Stimulated activated CD8-positive, alpha-beta memory T cell treated with anti-CD3 and anti-CD28 coated beads, Interleukin-7, amount 100 ng/mL, for 48 hours (primary cell): ENCODE measurements at regions not wholly inside any gene's neighbourhood (a gene's known extent, or its start where the extent isn't known, plus 50 kb on each side); places are given as distances from the start of the nearest gene placed in this dataset.

Experiments
- DNase-seq, 2 donors: peaks; one replicate each; pipeline ENCODE4 v3.0.0-alpha.2; 2020; ENCODE audit warnings: low read depth in 1 of 2; ENCODE audit errors: extremely low read depth in 1 of 2

DNA sequence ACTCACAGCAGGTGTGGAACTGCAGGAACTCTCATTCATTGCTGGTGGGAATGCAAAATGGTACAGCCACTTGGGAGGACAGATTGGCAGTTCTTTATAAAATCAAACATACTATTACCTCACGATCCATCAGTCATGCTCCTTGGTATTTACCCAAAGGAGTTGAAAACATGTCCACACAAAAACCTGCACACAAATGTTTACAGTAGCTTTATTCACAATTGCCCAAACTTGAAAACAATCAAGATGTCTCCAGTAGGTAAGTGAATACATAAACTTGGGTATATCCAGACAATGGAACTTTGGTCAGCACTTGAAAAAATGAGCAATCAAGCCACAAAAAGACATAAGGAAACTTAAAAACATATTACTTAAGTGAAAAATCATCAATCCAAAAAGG is 215.5 kb downstream of the IRX1 start:
- DNase-seq: no peak

DNA sequence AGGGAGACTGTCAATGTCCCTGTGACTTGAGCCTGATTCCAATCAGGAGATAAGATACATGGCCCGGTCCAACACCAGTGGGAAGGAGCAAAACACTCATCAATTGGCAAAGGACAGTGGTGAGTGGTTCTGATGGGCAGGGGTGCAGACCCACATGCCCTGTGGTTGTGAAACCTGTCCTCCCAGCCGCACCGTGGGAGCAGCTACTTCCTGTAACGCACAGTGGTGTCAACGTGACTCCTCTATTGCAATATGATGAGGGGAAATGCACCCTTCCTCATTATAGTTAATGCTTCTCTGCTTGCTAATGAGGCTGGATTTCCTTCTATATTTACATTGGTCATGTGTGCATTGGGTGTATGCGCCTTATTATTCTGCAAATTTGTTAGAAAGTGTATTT is 223.0 kb downstream of the IRX1 start:
- DNase-seq: no peak

DNA sequence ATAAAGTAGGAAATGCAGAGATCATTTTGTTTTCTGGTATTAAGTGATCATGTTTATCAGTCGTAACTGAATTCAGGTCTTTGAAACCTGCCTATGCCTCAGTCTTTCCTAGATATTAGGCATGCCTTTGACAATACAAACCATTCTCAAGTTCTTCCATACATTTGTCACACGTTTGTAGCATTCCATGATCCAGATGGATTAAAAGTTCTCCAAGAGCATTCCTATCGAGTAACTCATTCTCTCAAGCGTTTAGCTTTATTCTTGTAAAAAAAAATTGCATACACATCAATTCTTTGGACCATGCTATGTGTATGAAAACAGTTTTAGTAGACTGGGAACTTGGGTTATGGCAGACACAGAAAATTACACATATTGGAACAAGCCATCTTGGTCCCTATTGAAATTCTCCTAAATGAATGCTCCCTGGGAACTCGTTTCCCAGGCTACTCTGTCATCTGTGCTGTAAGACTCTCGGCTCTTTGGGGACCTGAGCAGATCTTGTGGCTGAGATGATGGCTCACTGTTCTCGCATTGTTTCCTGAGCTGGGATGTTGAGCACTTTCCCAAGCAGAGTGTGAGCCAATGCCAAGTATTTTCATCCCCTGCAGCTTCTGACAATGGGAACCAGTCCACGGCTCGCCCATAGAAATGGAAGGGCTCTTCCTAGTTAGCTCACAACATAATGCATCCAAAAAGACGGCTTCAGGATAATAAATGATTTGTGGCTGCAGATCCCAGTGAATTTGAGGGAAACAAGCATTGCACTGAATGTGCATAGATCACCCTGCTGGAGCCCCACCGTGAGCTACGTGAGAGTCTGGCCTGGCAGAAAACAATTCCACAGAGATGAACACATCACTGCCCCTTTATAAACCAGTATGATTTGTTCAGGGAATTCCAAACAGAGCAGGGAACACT is 230.2 kb downstream of the IRX1 start:
- no peak for DNase-seq

DNA sequence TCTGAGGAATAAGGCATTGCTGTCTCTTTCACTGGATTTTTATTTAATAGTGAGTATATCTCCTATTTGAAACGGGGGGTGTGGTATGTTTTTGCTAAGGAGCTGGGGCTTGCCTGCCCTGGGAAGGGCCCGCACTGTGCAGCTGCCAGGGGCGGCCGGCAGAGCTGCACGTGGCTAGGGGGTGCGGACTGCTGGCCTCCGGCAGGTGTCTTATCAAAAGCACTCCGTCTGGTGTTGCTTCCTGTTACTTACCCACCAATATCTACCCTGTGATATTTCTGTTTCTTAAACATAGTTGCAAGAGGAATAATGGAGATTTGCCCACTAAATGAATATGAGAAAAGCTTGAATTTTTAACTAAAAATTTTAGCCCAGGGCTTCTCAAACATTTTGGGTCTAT is 232.0 kb downstream of the IRX1 start:
- DNase-seq: no peak

DNA sequence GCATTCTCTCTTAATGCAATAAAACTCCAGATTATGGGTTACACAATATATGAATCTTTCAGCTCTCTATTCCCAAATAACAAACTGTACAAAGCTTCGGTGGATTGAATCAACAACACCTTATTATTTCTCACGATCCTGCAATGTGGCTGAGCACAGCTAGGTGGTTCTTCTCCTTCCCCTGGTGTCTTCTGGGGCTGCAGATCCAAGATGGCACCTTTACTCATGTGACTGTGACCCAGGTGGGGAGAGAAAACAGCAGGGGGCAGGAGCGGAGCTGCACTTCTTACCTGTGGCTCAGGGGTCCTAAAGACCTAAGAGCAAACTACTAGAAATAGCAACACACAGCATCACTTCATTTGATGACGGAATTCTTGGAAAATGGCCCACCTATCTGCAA is 233.1 kb downstream of the IRX1 start:
- DNase-seq: no peak

DNA sequence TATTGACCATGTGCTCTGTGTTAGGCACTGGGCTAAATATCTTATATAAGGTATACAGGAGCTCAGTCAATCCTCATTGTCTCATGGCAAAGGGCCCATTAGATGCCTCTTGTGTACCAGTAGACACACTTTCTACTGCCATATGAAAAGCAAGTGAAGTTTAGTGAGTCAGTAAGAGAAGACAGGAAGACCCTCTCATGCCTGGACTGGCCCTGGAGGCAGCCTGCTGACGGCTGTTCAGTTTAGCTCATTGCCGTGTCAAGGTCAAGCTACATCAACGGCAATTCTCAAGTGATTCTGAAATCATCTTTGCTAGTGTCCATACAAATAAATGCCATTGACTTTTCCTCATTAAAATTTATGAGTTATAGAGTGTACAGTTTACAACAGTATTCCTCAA is 237.9 kb downstream of the IRX1 start:
- DNase-seq: no peak

DNA sequence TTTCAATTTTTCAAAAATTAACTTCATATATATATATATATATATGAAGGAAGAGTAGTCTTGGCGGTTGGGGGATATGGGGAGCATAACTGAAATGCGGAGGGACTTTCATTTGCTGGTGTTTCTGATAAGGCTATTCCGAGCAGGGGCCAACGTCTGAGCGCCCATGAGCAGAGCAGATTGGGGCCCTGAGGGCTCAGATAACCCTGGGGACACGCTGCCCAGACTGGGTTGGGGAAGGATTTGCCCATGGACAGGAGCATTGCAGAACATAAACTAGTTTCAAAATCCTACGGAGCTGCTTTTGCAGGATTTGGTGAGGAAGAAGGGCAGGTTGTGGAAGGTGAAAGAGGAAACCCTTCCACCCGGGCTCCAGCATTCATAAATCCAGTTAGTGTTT is 240.2 kb downstream of the IRX1 start:
- DNase-seq: no peak

DNA sequence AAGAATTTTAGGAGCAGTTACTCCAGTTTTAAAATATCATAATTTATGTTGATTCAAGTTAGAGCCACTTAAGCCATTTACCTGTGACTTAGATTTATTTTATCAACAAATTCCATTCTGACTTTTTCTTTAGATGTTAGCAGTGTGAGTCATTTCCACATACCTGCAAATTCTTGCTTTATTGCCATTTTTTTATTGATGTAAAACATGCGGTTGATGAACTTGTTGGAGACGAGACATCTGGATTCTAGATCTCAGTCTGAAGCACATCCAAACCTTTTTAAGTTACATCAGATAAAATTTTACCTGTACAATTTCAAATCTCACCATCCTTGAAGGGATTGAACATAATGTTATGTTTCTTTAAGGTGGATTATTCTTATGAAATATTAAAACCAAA is 240.9 kb downstream of the IRX1 start:
- DNase-seq: no peak

DNA sequence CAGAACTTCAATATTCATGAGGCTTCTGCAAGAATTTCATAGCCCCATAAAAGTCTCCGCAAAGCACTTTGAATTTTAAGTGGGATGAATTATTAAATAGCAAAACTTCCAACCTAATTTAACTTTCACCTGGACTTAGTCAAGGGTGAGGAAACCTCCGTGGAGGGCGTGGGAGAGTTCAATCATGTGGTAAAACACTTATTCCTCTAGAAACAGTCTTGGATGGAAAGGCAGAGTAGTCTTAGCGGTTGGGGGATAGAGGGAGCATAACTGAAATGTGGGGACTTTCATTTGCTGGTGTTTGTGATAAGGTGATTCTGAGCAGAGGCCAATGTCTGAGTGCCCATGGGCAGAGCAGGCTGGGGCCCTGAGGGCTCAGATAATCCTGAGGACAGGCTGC is 241.9 kb downstream of the IRX1 start:
- DNase-seq: no peak

DNA sequence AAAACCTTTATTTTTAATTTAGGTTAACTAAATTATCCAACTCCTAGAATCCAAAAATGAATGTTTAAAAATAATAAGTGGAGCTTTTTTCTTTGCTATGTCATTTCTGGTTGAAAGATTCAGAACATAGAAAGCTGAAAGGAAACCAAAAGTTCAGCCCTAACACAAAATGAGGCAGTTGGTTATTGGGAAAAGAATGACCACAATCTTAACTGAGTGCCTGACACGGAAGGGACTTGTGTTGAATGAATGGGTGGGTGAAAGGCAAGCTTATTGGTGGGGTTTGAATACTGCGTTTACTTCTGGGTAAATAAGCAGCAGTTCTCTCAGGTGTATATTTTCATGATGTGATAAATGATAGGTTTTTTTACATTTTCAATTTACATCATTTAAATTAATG is 243.5 kb downstream of the IRX1 start:
- DNase-seq: no peak

DNA sequence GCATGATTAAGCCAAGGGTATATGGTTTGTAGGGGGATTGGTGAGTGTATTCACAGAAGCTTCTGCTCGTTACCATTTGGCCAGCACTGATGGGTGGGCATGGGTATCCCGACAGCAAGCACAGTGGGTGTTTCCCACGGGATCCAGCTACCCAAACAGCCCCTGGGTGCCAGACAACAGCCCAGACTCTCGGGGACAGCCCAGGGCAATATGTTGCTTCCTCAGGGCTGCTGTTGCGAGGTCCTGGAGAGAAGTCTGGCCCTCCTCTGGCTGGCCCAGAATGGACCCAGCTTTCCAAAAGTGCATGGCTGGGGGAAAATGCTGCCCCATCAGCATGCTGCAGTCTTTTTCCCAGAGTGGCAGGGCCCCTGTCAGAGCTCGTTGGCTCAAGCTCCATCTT is 247.0 kb downstream of the IRX1 start:
- DNase-seq: no peak

DNA sequence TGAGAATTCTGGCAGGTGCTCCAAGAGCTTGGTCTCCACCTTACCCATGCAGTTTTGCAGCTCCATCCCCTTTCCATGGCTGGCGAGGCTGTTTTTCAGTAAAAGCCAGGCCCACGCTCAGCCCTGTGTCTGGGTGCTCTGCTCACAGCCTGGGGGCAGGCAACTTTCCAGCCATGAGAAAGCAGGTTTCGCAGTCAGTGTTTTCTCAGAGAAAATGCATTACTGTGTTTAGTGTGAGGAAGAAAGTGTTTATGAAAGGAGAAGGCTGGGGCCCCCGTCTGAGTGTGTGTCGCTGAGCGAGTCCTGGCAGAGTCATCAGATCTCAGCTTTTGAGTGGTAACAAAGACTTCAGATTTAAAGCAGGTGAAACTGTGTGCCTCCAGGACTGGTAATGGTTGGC is 248.1 kb downstream of the IRX1 start:
- DNase-seq: no peak

DNA sequence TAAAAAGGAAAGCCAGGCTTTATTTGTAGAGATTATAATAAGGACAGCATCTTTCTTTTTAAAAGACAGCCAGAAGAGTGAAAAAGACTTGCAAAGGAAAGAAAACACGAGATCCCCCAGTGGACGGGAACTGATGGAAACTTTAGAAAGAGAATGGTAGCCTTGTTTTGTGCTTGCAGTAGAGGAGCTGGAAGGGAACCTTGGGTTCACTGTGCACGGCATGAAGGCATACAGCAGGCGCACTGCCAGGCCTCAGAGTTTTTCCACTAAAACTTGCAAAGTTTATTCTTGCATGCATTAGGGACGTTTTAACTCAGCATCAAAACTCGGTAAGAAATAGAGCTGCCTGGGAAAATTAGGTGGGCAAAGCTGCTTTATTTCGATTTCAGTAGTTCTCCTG is 248.6 kb downstream of the IRX1 start:
- DNase-seq: no peak

DNA sequence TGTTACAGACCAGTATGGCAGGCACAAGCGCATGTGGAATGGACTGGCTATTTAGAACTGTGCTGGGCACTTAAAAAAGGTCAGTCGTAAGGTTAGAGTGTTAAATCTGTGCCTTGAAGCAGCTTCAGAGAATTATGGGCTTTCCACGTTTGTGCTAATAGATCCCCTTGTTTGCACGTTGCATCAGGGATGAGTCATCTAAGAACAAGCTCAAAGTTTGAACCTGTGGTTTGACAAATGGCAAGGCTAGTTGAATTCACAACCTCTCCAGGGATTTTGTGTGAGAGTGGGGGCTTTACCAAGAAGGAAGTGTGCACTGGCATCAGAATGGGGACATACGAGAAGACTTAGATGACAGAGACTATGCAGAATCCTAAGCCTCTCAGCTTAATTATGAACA is 249.6 kb downstream of the IRX1 start:
- DNase-seq: no peak

DNA sequence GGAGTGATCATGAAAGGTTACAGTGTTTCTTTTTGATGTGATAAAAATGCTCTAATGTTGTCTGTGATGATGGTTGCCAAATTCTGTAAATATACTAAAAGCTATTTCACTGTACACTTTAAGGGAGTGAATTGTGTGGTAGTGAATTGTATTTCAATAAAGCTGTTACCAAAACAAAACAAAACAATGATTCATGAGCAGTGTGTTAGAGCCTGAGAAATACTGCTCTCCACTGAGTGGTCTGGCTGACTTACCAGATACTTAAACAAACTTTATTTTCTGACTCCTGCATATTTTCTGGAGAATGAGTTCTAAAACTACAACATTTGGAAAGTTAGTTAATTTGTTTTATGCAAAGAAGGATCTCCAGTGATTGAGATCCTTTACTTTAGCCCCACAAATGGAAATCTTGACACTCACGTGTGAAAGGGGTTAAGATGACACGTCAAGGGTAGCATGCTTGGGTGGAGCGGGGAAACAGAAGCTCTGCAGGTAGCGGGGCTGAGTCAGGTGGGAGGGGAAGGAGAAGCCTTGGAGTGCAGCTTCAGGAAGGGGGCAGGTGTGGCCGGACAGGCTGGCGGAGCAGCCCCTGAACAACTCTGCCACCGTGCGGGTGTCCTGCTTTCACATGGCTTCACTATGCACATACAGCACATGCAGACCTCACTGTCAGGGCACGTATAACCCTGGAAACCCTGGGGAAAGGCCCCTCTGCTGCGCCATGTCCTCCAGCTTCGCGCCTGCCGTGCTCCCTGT is 256.7 kb downstream of the IRX1 start:
- no peak for DNase-seq

DNA sequence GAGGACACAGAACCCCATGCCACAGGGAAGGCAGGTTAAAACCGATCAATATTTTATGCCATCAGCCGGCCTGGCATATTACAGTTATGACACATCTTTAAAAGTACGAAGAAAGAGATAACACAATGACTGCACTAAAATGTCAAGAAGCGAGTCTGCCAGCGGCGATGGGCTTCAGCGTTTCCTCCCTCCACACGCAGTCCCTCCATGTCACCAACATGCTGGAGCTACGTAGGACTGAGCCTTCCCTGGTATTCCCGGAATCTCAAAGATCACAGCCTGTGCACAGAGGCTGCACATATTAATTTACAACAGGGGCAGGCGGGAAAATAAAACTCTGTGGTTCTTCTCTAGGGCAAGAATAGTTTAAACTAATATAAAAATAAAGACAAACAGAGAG is 257.7 kb downstream of the IRX1 start:
- DNase-seq: no peak

DNA sequence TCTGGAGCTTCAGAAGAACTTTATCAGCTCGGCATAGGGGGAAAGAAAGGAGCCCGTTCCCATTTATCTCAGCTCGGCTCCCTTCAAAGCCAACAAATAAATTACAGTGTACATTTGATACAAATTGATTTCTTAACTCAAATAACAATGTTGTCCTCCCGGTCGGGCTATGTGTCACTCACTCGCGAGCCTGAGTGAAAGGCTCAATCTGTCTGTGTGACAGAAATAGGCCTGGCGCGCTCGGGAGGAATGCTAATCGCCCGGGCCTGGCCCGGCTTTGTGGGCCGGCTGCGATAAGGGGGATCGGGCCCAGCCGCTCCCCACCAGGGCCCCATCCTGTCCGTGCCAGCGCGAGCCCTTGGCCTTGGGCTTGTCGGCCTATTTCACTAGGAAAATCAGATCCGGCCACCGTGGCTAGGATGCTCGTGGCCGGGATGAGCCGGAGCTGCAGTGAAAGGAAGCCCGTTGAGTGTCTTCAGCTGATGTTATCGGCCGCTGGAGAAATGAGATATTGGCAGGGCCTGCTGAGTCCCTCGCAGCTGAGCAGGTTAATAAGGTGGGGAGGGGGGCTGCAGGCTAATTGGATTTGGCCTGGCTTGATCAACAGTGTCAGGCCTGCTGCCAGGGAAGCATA is 258.7 kb downstream of the IRX1 start:
- DNase-seq: no peak

DNA sequence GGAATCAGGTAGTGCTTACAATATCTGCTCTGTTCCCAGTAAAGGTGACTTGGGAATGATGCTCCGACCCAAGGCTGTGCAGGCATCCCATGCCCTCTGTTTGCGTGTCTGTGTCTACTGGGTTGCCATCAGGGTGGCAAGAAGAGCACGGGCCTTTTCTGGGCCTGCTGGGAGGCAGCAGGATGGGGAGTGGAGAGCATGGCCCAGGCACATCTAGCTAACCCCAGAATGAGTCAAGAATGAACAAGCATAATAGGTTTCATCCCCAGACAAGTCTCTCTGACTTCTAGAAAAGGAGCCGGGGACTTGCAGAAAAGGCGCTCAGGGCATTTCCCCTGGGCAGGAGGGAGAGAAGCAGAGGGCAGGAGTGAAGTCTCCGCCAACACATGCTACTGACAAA is 260.4 kb downstream of the IRX1 start:
- no peak for DNase-seq

DNA sequence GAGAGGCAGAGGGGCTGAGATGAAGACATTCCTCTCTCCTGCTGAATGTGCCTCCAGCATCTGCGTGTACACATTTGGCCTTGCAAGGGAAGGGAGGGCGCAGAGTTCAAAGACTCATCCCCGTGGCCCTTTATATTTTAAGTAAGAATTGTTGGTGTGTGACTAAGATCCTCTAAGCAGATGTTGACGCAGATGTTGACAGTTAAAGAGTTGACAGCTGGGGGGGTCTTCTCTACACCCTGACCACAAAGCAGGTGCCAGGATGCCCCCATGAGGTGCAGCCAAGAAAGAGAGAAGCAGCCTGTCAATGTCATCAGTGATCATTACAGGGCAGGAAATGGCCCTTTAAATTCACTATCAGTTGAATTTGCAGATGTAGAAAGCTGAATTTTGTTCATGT is 262.9 kb downstream of the IRX1 start:
- DNase-seq: no peak

DNA sequence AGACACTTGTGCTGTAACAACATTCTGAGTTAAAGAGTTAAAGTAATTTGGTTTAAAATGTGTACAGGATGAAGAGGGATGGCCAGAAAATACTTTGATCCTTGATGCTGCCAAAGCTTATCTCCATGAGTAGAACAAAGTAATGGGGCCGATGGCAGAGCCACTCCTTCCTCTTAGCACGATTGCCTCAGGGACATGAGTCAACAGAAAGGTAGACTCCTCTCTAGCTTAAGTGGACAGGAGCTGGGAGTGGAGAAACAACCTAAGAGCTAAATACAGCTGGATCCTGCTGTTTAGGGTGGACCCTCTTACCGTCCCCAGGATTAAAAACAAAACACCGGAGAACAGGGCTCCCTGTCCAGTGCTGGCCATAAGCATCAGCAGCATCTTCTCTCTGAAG is 267.3 kb downstream of the IRX1 start:
- DNase-seq: no peak

DNA sequence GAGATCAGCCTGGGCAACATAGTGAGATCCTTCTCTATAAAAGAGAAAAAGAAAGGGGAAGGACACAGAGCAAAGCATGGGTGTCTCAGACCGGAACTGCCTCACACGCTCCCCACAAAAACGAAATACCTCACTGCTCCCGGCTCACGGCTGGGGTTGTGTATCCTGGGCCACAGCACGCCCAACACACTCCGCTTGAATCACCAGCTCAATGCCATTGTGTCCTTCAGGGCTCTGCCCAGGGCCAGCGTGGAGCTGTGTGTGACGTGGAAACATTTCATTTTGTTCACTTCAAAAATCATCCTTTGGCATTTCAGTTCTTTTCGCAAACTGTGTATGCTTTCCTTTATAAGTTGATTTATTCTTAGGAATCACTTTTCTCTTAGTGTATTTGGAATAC is 279.5 kb downstream of the IRX1 start:
- DNase-seq: no peak

DNA sequence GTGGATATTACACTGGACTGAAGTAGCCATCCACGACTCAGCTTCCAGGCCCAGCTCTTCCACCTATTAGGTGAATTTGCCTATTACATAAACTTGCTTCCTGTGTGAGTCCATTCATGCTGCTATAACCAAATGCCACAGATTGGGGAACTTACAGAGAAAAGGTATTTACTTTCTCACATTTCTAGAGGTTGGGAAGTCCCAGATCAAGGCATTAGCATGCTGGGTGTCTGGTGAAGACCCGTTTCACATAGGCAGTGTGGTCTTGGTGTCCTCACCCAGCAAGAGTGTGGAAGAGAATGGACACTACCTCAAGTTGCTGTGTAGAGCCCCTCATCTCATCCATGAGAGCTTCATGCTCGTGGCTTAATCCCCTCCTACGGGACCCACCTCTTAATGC is 282.6 kb downstream of the IRX1 start:
- no peak for DNase-seq
